Stimulated activated CD4-positive, alpha-beta T cell treated with anti-CD3 and anti-CD28 coated beads, TNF-alpha, amount 100 ng/mL, for 48 hours (primary cell): ENCODE measurements at regions not wholly inside any gene's neighbourhood (a gene's known extent, or its start where the extent isn't known, plus 50 kb on each side); places are given as distances from the start of the nearest gene placed in this dataset.
"Not testable (repeated sequence)": the region's sequence is repeated elsewhere in the genome, so short reads cannot be mapped to it uniquely, and the experiment has no call there.

Experiments used
- DNase-seq, 3 donors: peaks; one replicate each; pipeline ENCODE4 v3.0.0-alpha.2; 2020; ENCODE audit warnings: low read depth in 3 of 3

- no peak for DNase-seq
Measured at GRCh38 chr5:154702477-154702876, 52.7 kb upstream of the LARP1 start.

- DNase-seq: not testable (repeated sequence)
Measured at GRCh38 chr5:154701725-154702124, 53.5 kb upstream of the LARP1 start.

GRCh38 chr5:154701181-154701580 lies 54.0 kb upstream of the LARP1 start:
- DNase-seq: no peak

GRCh38 chr5:154700289-154700928 lies 54.8 kb upstream of the LARP1 start:
- not testable (repeated sequence) for DNase-seq

GRCh38 chr5:154698763-154699162 lies 56.4 kb upstream of the LARP1 start:
- DNase-seq: no peak

- no peak for DNase-seq
Measured at GRCh38 chr5:154697371-154697770, 57.8 kb upstream of the LARP1 start.

GRCh38 chr5:154696891-154697290 lies 58.3 kb upstream of the LARP1 start:
- no peak for DNase-seq

- DNase-seq: no peak
Measured at GRCh38 chr5:154694159-154694558, 61.0 kb upstream of the LARP1 start.

- DNase-seq: no peak
Measured at GRCh38 chr5:154690488-154690887, 64.7 kb upstream of the LARP1 start.

GRCh38 chr5:154686490-154686889 lies 68.7 kb upstream of the LARP1 start:
- no peak for DNase-seq

- no peak for DNase-seq
Measured at GRCh38 chr5:154683101-154683880, 71.9 kb upstream of the LARP1 start.

- no peak for DNase-seq
Measured at GRCh38 chr5:154679501-154679900, 75.7 kb upstream of the LARP1 start.

GRCh38 chr5:154677921-154678320 lies 77.3 kb upstream of the LARP1 start:
- DNase-seq: no peak

- no peak for DNase-seq
Measured at GRCh38 chr5:154676508-154676907, 78.7 kb upstream of the LARP1 start.

- no peak for DNase-seq
Measured at GRCh38 chr5:154674029-154674428, 81.1 kb upstream of the LARP1 start.

GRCh38 chr5:154673506-154673905 lies 81.7 kb upstream of the LARP1 start:
- no peak for DNase-seq

- not testable (repeated sequence) for DNase-seq
Measured at GRCh38 chr5:154669913-154670312, 85.3 kb upstream of the LARP1 start.

- DNase-seq: no peak
Measured at GRCh38 chr5:154669402-154669801, 85.8 kb upstream of the LARP1 start.

GRCh38 chr5:154664869-154665268 lies 90.3 kb upstream of the LARP1 start:
- no peak for DNase-seq

GRCh38 chr5:154663424-154663823 lies 91.8 kb upstream of the LARP1 start:
- DNase-seq: no peak

- DNase-seq: no peak
Measured at GRCh38 chr5:154654486-154655371, 100.4 kb upstream of the LARP1 start.

- DNase-seq: no peak
Measured at GRCh38 chr5:154653764-154654485, 101.3 kb upstream of the LARP1 start.
